ENCODE measurements at regions not wholly inside any gene's neighbourhood (a gene's known extent, or its start where the extent isn't known, plus 50 kb on each side); places are given as distances from the start of the nearest gene placed in this dataset.

DNA sequence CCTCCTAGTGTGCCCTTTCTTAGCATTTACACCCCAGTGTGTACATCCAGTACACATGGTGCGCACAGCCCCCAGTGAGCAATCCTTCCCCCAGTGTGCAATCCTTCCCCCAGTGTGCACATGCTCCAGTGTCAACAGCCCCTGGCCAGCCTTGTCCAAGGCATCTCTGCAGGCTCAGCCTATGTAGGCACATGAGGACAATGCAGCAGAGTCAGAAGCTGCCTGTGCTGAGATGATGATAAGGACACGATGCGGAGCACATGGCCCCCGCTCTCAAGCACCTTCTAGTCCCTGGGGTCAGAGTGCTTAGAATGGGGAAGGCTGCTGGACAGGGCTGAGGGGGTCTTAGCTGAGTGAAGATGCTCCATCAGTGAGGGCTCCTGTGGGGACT, 69.8 kb downstream of the GADD45G start:
- TF ChIP-seq, protein P1, sequence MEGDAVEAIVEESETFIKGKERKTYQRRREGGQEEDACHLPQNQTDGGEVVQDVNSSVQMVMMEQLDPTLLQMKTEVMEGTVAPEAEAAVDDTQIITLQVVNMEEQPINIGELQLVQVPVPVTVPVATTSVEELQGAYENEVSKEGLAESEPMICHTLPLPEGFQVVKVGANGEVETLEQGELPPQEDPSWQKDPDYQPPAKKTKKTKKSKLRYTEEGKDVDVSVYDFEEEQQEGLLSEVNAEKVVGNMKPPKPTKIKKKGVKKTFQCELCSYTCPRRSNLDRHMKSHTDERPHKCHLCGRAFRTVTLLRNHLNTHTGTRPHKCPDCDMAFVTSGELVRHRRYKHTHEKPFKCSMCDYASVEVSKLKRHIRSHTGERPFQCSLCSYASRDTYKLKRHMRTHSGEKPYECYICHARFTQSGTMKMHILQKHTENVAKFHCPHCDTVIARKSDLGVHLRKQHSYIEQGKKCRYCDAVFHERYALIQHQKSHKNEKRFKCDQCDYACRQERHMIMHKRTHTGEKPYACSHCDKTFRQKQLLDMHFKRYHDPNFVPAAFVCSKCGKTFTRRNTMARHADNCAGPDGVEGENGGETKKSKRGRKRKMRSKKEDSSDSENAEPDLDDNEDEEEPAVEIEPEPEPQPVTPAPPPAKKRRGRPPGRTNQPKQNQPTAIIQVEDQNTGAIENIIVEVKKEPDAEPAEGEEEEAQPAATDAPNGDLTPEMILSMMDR (IDR thresholded peaks at IDR 0.05): no peak

DNA sequence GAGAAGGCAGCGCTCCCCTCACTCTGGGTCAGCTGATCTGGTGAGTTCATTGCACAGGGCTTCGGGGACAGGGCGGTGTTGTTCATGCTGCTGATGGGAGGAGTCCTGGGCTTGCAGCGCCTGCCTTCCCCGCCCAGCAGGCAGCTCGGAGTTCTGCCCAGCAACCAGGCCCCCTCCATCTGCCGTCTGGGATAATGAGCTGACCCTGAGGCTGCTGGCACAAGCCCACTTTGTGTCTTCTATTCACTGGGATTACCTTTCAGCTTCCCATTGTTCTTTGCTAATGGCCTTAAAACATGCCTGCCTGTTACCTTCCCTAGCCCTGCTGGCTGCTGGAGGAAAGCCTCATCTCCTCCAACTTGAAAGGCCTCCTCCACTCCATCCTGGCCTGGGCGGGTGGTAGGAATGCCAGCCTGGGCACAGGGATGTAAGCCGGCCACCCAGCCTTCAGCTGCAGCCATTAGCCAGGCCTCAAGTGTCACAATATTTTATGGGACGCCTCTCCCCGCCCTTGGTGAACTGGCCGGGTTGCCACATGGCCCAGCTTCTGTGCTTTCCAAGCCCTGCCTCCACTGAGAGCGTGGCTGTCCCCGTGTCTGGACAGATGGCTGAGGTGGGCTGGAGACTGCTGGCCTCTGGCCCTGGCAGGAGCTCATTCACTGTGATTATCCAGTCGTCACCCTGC, 70.4 kb downstream of the GADD45G start:
- TF ChIP-seq, protein P1 (IDR thresholded peaks at IDR 0.05): no peak

DNA sequence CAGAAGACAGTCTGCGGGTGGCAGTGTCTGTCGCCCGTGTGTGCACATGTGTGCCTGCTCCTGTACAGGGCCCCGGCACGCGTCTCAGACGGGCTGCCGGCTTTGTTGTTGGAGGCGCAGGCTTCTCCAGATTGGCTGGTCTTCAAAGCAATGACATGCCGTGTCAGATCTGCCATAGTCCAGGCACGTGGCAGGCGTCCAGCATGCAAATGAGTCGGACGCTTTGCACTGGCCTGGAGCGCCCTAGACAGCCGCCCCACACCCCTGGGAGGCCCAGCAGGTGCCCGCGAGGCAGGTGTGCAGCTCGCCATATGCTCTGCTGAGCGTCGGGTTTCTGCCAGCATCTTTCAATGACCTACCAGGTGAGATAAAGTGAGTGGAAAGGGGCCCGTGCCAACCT, 71.5 kb downstream of the GADD45G start:
- TF ChIP-seq, protein P1 (IDR thresholded peaks at IDR 0.05): no peak

DNA sequence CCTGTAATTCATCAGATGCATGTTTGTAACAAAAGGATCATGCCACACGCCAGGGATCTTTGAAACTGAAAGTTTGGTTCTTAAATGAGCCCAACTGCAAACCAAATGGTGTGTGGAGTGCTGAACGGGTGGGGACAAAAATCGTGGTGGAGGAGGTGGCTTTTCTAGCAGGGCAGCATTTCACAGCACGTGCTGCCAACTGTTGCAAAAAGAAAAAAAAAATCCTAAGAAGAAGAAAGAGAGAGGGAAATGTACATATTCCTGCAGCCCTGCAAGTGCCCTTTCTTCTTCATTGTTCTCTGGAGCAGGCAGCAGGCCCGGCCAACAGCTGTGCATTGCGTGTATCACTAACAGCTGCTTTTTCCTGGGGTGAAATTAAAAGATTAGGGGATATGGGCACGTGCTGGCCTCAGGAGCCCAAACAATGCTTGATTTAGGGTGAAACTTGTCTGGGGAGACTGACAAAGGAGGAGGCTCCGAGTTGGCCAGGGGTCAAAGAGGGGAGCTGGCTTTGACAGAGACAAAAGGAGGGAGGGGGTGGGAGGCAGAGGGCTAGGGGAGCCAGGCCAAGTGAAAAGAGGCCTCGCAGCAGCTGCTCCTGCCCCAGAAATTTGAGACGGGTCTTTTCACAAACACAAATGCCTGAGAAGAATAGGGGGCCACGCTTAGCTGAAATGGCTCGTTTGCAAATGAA, 73.0 kb downstream of the GADD45G start:
- TF ChIP-seq, protein P1 (IDR thresholded peaks at IDR 0.05): no peak

DNA sequence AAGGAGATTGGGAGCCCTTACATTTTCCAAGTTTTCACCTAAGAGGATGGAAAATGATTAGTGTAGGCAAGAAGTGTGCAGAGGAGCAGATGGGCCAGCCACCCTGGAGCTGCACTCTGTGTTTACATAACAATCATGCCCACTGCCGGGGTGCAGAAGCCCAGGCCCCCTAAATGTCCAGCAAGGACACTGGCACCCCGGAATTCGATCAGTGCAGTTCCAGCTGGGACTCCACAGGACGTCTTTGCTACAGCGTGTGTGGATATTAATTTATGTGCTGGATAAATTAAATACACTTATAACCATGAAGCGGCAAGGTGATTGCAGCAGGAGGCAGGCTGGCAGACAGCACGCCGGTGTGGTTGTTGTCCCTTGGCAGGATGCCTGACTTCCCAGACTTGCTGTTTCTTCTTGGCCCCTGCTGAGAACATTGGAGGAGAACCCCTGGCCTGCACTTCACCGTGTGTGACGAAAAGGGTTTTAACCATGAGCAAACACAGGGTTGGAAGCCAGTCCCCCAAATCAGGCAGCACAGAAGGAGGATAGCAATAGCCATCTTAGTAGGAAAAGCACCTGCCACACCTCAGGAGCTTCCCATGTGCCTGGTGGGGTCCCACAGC, 73.7 kb downstream of the GADD45G start:
- TF ChIP-seq, protein P1 (IDR thresholded peaks at IDR 0.05): no peak

DNA sequence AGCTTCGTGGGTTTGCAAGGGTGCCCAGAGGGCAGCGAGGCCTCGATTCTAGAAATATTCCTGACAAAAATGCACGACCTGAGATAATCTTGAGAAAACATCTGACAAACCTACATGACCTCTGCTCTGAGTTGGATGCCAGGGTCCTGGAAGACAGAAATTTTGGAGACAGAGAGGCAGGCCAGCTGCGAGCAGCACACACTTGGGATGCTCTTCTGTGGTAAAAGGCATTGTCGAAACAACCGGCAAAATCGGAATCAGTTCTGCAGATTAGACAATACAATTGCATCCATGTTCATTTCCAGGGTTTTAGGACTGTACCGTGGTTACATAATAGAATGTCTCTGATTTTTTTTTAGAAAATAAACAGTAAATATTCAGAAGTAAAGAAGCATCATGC, 74.2 kb downstream of the GADD45G start:
- TF ChIP-seq, protein P1 (IDR thresholded peaks at IDR 0.05): no peak

DNA sequence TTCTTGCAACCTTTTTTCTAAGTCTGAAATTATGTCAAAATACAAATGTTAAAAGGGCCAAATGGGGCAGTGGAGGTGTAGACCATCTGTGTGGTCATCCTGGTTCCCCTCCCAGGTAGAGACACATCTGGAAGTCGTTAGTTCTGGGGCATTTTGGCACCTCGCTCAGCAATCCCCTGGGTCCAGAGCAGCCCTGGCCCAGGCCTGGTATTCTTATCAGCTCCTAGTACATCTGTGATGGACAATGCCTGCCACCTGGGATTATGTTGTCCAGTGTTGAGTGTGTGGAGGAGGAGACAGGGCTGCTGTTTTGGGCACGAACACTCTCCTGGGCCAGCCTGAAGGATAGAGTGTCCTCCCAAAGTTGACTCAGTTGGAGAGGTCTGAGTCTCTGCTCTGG, 74.8 kb downstream of the GADD45G start:
- TF ChIP-seq, protein P1 (IDR thresholded peaks at IDR 0.05): no peak
